Mucosa of descending colon (tissue), 3 donors: ENCODE measurements at regions not wholly inside any gene's neighbourhood (a gene's known extent, or its start where the extent isn't known, plus 50 kb on each side); places are given as distances from the start of the nearest gene placed in this dataset.

Experiments used
- ATAC-seq: fragments of 200-7000 bp; cut with Tn5 transposase; one replicate; pipeline ENCODE4 v1.9.1; 2020; ENCODE audit warnings: mild to moderate bottlenecking, moderate library complexity
- DNase-seq, 3 donors: peaks; one replicate each; pipeline ENCODE4 v3.0.0-alpha.2; 2020
- H3K36me3 ChIP-seq: fragments of 200-600 bp; one replicate; pipeline ENCODE4 v1.8.0; 2021; ENCODE audit warnings: low read depth, mild to moderate bottlenecking
- H3K4me1 ChIP-seq: fragments of 200-600 bp; one replicate; pipeline ENCODE4 v1.8.0; 2021; ENCODE audit warnings: low read depth, mild to moderate bottlenecking
- H3K4me3 ChIP-seq: fragments of 200-600 bp; one replicate; pipeline ENCODE4 v1.8.0; 2021; ENCODE audit warnings: mild to moderate bottlenecking
- H3K9me3 ChIP-seq: fragments of 200-600 bp; one replicate; pipeline ENCODE4 v1.8.0; 2021; ENCODE audit warnings: mild to moderate bottlenecking
- CTCF ChIP-seq: fragments of 200-600 bp; IDR thresholded peaks from one replicate; pipeline ENCODE4 v1.8.0; 2022; ENCODE audit warnings: antibody characterized with exemption, mild to moderate bottlenecking
- intact Hi-C, 2 donors: fragments of 100-400 bp; cut with DNase I in 1 of 2; cut with micrococcal nuclease in 1 of 2; formaldehyde crosslinking; loops; one replicate each; pipeline versions ENCODE4 v1.11.0 to v1.11.1; 2022; cut with DNase I, micrococcal nuclease
- donor health status: DM: no; HTN: no; CAD: no; lungs with moderate emphysema.
- donor health status: DM: no; HTN: no; CAD: no.
- donor health status: DM: no; HTN: yes; CAD: no.

- ATAC-seq (no peak), DNase-seq (no peak)
- Histone ChIP-seq H3K36me3 (no peaks in the 10 kb centered on the region), H3K9me3 (peaks cover 42% of the 10 kb centered on the region), H3K4me3 (no peak overlapping the region), H3K4me1 (no peaks in the 10 kb centered on the region)
- intact Hi-C loops: no loop called here
- no peak for TF ChIP-seq CTCF
These were observed 2731.9 kb downstream of the ARAP2 start for GRCh38 chr4:33512397-33512796.

- Histone ChIP-seq H3K4me1 (no peaks in the 10 kb centered on the region), H3K36me3 (no peaks in the 10 kb centered on the region), H3K9me3 (peaks cover 29% of the 10 kb centered on the region), H3K4me3 (no peak overlapping the region)
- DNase-seq (no peak), ATAC-seq (no peak)
- intact Hi-C loops: no loop called here
- no peak for TF ChIP-seq CTCF
These were observed 2725.5 kb downstream of the ARAP2 start for GRCh38 chr4:33518856-33519255.

- no peak overlapping the region for H3K4me3 ChIP-seq
- intact Hi-C loops: no loop called here
- DNase-seq (no peak), ATAC-seq (no peak)
- no peaks in the 10 kb centered on the region for H3K4me1 ChIP-seq
- no peak for TF ChIP-seq CTCF
- H3K9me3 ChIP-seq: peaks cover 20% of the 10 kb centered on the region
- H3K36me3 ChIP-seq: no peaks in the 10 kb centered on the region
These were observed 2711.5 kb downstream of the ARAP2 start for GRCh38 chr4:33532821-33533220.

- intact Hi-C loops: no loop called here
- Histone ChIP-seq H3K4me3 (no peak overlapping the region), H3K36me3 (no peaks in the 10 kb centered on the region), H3K9me3 (peaks cover 18% of the 10 kb centered on the region), H3K4me1 (no peaks in the 10 kb centered on the region)
- no peak for ATAC-seq
- TF ChIP-seq CTCF: no peak
- no peak for DNase-seq
These were observed 2707.4 kb downstream of the ARAP2 start for GRCh38 chr4:33536898-33537297.

GRCh38 chr4:33537527-33537926 lies 2706.8 kb downstream of the ARAP2 start:
- Histone ChIP-seq H3K4me1 (no peaks in the 10 kb centered on the region), H3K4me3 (no peak overlapping the region), H3K36me3 (no peaks in the 10 kb centered on the region), H3K9me3 (peaks cover 12% of the 10 kb centered on the region)
- TF ChIP-seq CTCF: no peak
- intact Hi-C loops: no loop called here
- DNase-seq: no peak
- no peak for ATAC-seq

GRCh38 chr4:33543941-33544450 lies 2700.3 kb downstream of the ARAP2 start:
- intact Hi-C loops: no loop called here
- ATAC-seq: no peak

More at GRCh38 chr4:33543941-33544450, 2700.3 kb downstream of the ARAP2 start:
- H3K36me3 ChIP-seq: no peaks in the 10 kb centered on the region
- peaks cover 43% of the 10 kb centered on the region for H3K9me3 ChIP-seq
- H3K4me1 ChIP-seq: no peaks in the 10 kb centered on the region
- no peak for TF ChIP-seq CTCF
- DNase-seq: no peak
- H3K4me3 ChIP-seq: no peak overlapping the region
